ENCODE measurements at regions not wholly inside any gene's neighbourhood (a gene's known extent, or its start where the extent isn't known, plus 50 kb on each side); places are given as distances from the start of the nearest gene placed in this dataset.
A peak's percentile ranks its signal among the peaks of the same experiment; 100 is the strongest.
"Not testable (repeated sequence)": the region's sequence is repeated elsewhere in the genome, so short reads cannot be mapped to it uniquely, and the experiment has no call there.

GRCh38 chr2:67883316-67884087 lies 179.3 kb downstream of the C1D start:
- no peak for DNase-seq (ENCODE audit: low read depth in 4 of 4, low spot score in 2 of 4)

GRCh38 chr2:67888351-67889005 lies 174.3 kb downstream of the C1D start:
- DNase-seq (ENCODE audit: low read depth in 4 of 4, low spot score in 2 of 4), result no peak

- DNase-seq (ENCODE audit: low read depth in 4 of 4, low spot score in 2 of 4), result no peak
These were observed 173.7 kb downstream of the C1D start for GRCh38 chr2:67889056-67889455.

- no peak for DNase-seq (ENCODE audit: low read depth in 4 of 4, low spot score in 2 of 4)
These were observed 171.2 kb downstream of the C1D start for GRCh38 chr2:67891642-67892041.

- no peak for DNase-seq (ENCODE audit: low read depth in 4 of 4, low spot score in 2 of 4)
These were observed 170.4 kb downstream of the C1D start for GRCh38 chr2:67892339-67892846.

- DNase-seq (ENCODE audit: low read depth in 4 of 4, low spot score in 2 of 4), result peak; percentile 50 to 75 (median 68)
These were observed 167.4 kb downstream of the C1D start for GRCh38 chr2:67895227-67895941.

GRCh38 chr2:67896076-67896475 lies 166.7 kb downstream of the C1D start:
- DNase-seq (ENCODE audit: low read depth in 4 of 4, low spot score in 2 of 4), result no peak

GRCh38 chr2:67896476-67896875 lies 166.3 kb downstream of the C1D start:
- no peak for DNase-seq (ENCODE audit: low read depth in 4 of 4, low spot score in 2 of 4)

GRCh38 chr2:67898595-67898994 lies 164.2 kb downstream of the C1D start:
- DNase-seq (ENCODE audit: low read depth in 4 of 4, low spot score in 2 of 4), result no peak

- no peak for DNase-seq (ENCODE audit: low read depth in 4 of 4, low spot score in 2 of 4)
These were observed 163.6 kb downstream of the C1D start for GRCh38 chr2:67899187-67899586.

- no peak for DNase-seq (ENCODE audit: low read depth in 4 of 4, low spot score in 2 of 4)
These were observed 162.0 kb downstream of the C1D start for GRCh38 chr2:67900826-67901225.

GRCh38 chr2:67904566-67904965 lies 158.2 kb downstream of the C1D start:
- DNase-seq (ENCODE audit: low read depth in 4 of 4, low spot score in 2 of 4), result no peak

GRCh38 chr2:67904966-67905365 lies 157.8 kb downstream of the C1D start:
- no peak for DNase-seq (ENCODE audit: low read depth in 4 of 4, low spot score in 2 of 4)

- not testable (repeated sequence) for DNase-seq (ENCODE audit: low read depth in 4 of 4, low spot score in 2 of 4)
These were observed 156.3 kb downstream of the C1D start for GRCh38 chr2:67906547-67906946.

- no peak for DNase-seq (ENCODE audit: low read depth in 4 of 4, low spot score in 2 of 4)
These were observed 145.3 kb downstream of the C1D start for GRCh38 chr2:67917332-67918054.

- DNase-seq (ENCODE audit: low read depth in 4 of 4, low spot score in 2 of 4), result no peak
These were observed 144.3 kb downstream of the C1D start for GRCh38 chr2:67918471-67918870.

- no peak for DNase-seq (ENCODE audit: low read depth in 4 of 4, low spot score in 2 of 4)
These were observed 143.3 kb downstream of the C1D start for GRCh38 chr2:67919490-67919889.

GRCh38 chr2:67922080-67922785 lies 140.6 kb downstream of the C1D start:
- no peak for DNase-seq (ENCODE audit: low read depth in 4 of 4, low spot score in 2 of 4)

- no peak for DNase-seq (ENCODE audit: low read depth in 4 of 4, low spot score in 2 of 4)
These were observed 139.1 kb downstream of the C1D start for GRCh38 chr2:67923696-67924095.

GRCh38 chr2:67927501-67927900 lies 135.3 kb downstream of the C1D start:
- DNase-seq (ENCODE audit: low read depth in 4 of 4, low spot score in 2 of 4), result no peak
